GM19452 (cell line): ENCODE measurements at regions not wholly inside any gene's neighbourhood (a gene's known extent, or its start where the extent isn't known, plus 50 kb on each side); places are given as distances from the start of the nearest gene placed in this dataset.
"Not testable (repeated sequence)": the region's sequence is repeated elsewhere in the genome, so short reads cannot be mapped to it uniquely, and the experiment has no call there.

Experiments
- ATAC-seq: cut with Tn5 transposase; IDR thresholded peaks from one replicate; pipeline ENCODE4 v1.9.1; 2021; ENCODE audit not compliant: unreplicated experiment

- ATAC-seq = peak; percentile 88
Observed at GRCh38 chr3:17847156-17847555, 104.7 kb upstream of the TBC1D5 start.

GRCh38 chr3:17846466-17846865 lies 104.0 kb upstream of the TBC1D5 start:
- no peak for ATAC-seq

- no peak for ATAC-seq
Observed at GRCh38 chr3:17845026-17845812, 102.8 kb upstream of the TBC1D5 start.

GRCh38 chr3:17844236-17844635 lies 101.8 kb upstream of the TBC1D5 start:
- no peak for ATAC-seq

- ATAC-seq = peak; percentile 89
Observed at GRCh38 chr3:17841190-17841828, 98.9 kb upstream of the TBC1D5 start.

- ATAC-seq = no peak
Observed at GRCh38 chr3:17840651-17841050, 98.2 kb upstream of the TBC1D5 start.

- ATAC-seq = no peak
Observed at GRCh38 chr3:17840126-17840525, 97.7 kb upstream of the TBC1D5 start.

GRCh38 chr3:17836919-17837318 lies 94.5 kb upstream of the TBC1D5 start:
- ATAC-seq = no peak

- ATAC-seq = no peak
Observed at GRCh38 chr3:17836092-17836491, 93.7 kb upstream of the TBC1D5 start.

GRCh38 chr3:17833786-17834559 lies 91.5 kb upstream of the TBC1D5 start:
- no peak for ATAC-seq

GRCh38 chr3:17832016-17832415 lies 89.6 kb upstream of the TBC1D5 start:
- ATAC-seq = no peak

- no peak for ATAC-seq
Observed at GRCh38 chr3:17831366-17831765, 88.9 kb upstream of the TBC1D5 start.

- ATAC-seq = no peak
Observed at GRCh38 chr3:17830788-17831187, 88.4 kb upstream of the TBC1D5 start.

GRCh38 chr3:17828388-17828787 lies 86.0 kb upstream of the TBC1D5 start:
- no peak for ATAC-seq

GRCh38 chr3:17825298-17825697 lies 82.9 kb upstream of the TBC1D5 start:
- no peak for ATAC-seq

- ATAC-seq = no peak
Observed at GRCh38 chr3:17823816-17824215, 81.4 kb upstream of the TBC1D5 start.

GRCh38 chr3:17823036-17823435 lies 80.6 kb upstream of the TBC1D5 start:
- no peak for ATAC-seq

- ATAC-seq = no peak
Observed at GRCh38 chr3:17820704-17821103, 78.3 kb upstream of the TBC1D5 start.

GRCh38 chr3:17820275-17820674 lies 77.8 kb upstream of the TBC1D5 start:
- no peak for ATAC-seq

GRCh38 chr3:17817973-17818372 lies 75.5 kb upstream of the TBC1D5 start:
- ATAC-seq = not testable (repeated sequence)

GRCh38 chr3:17817545-17817944 lies 75.1 kb upstream of the TBC1D5 start:
- ATAC-seq = no peak

GRCh38 chr3:17816839-17817238 lies 74.4 kb upstream of the TBC1D5 start:
- not testable (repeated sequence) for ATAC-seq
